ENCODE measurements at regions not wholly inside any gene's neighbourhood (a gene's known extent, or its start where the extent isn't known, plus 50 kb on each side); places are given as distances from the start of the nearest gene placed in this dataset.

DNA sequence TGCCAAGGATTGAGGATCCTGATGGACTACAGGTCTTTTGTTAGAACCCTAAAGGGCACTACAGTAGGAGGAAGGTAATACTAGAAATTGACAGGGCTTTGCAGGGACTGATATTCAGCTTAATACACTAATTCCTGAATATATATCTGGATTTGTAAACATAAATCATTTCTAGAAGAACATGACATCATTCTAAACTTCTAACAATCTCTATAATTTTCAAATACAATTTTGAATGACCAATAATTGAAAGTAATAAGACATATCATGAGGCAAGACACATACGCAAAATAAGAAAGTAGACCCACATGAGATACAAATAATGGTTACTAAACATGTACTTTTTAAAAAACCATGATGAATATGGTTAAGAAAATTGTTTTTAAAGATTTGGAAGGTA, 52.4 kb upstream of the LRRC8B start:
- TF ChIP-seq, protein P1, sequence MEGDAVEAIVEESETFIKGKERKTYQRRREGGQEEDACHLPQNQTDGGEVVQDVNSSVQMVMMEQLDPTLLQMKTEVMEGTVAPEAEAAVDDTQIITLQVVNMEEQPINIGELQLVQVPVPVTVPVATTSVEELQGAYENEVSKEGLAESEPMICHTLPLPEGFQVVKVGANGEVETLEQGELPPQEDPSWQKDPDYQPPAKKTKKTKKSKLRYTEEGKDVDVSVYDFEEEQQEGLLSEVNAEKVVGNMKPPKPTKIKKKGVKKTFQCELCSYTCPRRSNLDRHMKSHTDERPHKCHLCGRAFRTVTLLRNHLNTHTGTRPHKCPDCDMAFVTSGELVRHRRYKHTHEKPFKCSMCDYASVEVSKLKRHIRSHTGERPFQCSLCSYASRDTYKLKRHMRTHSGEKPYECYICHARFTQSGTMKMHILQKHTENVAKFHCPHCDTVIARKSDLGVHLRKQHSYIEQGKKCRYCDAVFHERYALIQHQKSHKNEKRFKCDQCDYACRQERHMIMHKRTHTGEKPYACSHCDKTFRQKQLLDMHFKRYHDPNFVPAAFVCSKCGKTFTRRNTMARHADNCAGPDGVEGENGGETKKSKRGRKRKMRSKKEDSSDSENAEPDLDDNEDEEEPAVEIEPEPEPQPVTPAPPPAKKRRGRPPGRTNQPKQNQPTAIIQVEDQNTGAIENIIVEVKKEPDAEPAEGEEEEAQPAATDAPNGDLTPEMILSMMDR (IDR thresholded peaks at IDR 0.05; ENCODE audit: low read length, missing control alignments), result no peak
- no peak for DNase-seq (ENCODE audit: low read depth)
- H3K4me3 ChIP-seq (replicated peaks; ENCODE audit: low read depth, low read length), result no peak overlapping the region

GRCh38 chr1:89472886-89473417, 51.7 kb upstream of the LRRC8B start:
- H3K4me3 ChIP-seq (replicated peaks; ENCODE audit: low read depth, low read length), result no peak overlapping the region
- TF ChIP-seq, protein P1 (IDR thresholded peaks at IDR 0.05; ENCODE audit: low read length, missing control alignments), result no peak
- no peak for DNase-seq (ENCODE audit: low read depth)
